ENCODE measurements at regions not wholly inside any gene's neighbourhood (a gene's known extent, or its start where the extent isn't known, plus 50 kb on each side); places are given as distances from the start of the nearest gene placed in this dataset.

DNA sequence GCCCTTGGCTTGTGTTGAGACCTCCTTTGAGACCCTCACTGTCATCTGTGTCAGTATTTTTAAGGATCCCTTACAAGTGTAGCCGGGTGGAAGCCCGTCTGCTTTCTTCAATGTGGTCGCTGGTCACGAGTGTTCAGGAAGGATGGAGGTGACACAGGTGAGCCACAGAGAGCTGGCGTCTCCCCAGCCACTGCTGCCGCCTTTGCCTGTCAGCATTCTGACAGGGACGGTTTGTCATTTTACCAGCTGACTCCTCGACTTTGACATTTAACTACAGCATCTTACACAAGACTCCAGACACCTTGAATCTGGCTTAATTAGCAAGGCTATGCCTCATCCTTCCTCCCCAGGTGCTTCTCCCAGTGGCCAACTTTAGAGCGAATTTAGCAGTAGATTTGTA, 56.3 kb upstream of the MPHOSPH6 start:
- TF ChIP-seq, protein P1, sequence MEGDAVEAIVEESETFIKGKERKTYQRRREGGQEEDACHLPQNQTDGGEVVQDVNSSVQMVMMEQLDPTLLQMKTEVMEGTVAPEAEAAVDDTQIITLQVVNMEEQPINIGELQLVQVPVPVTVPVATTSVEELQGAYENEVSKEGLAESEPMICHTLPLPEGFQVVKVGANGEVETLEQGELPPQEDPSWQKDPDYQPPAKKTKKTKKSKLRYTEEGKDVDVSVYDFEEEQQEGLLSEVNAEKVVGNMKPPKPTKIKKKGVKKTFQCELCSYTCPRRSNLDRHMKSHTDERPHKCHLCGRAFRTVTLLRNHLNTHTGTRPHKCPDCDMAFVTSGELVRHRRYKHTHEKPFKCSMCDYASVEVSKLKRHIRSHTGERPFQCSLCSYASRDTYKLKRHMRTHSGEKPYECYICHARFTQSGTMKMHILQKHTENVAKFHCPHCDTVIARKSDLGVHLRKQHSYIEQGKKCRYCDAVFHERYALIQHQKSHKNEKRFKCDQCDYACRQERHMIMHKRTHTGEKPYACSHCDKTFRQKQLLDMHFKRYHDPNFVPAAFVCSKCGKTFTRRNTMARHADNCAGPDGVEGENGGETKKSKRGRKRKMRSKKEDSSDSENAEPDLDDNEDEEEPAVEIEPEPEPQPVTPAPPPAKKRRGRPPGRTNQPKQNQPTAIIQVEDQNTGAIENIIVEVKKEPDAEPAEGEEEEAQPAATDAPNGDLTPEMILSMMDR (conservative IDR thresholded peaks at IDR 0.05 in 1 of 2, IDR thresholded peaks at IDR 0.05 in 1 of 2; ENCODE audit: low read depth in 1 of 2, low read length in 2 of 2) = no peak
- no peak for TF ChIP-seq EZH2 (IDR thresholded peaks at IDR 0.05; ENCODE audit: low read length, missing control alignments)

Data from fibroblast of lung (primary cell).